DMS53 treated with DMSO at 0.1 percent for 48 hours (cell line): ENCODE measurements at regions not wholly inside any gene's neighbourhood (a gene's known extent, or its start where the extent isn't known, plus 50 kb on each side); places are given as distances from the start of the nearest gene placed in this dataset.

Experiments
- DNase-seq: peaks from one replicate; lab custom pipeline; 2025; ENCODE audit not compliant: unreplicated experiment; lab: John Stamatoyannopoulos, UW

DNA sequence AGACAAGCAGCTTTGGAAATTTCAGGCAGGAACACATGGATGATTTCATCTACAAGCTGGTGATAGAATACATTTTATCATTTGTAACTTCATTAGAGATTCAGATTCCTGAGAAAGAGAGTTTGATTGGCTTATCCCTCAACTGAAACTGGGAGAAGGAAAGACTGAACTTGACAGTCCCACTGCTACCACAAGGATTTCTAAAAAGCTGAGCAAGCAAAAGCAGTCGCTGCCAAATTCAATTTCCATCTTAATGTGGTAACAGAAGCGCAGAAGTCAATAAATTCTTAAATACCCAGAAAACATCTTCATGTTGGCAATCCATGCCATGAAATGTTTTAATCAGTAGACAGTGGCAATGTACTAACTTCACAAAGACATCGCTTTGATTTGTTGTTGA lies 172.1 kb upstream of the DACH1 start:
- no peak for DNase-seq

DNA sequence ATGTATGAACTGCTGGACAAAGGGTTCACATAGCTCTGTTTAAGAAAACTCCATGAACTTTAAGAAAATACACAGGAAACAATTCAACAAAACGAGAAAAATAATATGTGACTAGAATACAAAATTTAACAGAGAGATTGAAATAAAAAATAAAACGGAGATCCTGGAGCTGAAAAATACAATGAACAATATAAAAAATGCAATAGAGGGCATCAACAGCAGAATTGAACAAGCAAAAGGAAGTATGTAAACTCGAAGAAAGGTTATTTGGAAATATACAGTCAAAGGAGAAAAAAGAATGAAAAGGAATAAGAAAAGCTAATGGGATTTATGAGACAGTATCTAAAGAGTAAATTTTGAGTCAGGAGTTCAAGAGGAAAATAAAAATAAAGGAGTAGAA lies 163.0 kb upstream of the DACH1 start:
- DNase-seq = no peak

DNA sequence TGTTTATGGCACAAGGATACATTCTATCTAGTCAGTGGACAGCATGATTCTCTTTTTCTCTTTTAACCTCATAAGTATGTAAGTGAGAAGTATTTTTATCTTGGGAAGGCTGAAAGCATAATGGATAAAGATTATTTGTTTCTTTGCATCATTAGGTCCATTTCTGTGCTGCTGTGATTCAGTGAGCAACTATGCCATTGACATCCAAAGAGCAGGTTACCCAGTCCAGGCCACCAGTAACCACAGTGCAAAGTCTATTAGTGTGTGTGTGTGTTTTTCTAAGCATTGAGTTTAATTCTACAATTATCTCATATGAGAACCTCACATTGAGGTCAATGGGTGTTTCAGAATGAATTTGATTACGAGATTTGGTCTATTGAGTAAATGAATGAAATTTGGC lies 158.8 kb upstream of the DACH1 start:
- DNase-seq = no peak

DNA sequence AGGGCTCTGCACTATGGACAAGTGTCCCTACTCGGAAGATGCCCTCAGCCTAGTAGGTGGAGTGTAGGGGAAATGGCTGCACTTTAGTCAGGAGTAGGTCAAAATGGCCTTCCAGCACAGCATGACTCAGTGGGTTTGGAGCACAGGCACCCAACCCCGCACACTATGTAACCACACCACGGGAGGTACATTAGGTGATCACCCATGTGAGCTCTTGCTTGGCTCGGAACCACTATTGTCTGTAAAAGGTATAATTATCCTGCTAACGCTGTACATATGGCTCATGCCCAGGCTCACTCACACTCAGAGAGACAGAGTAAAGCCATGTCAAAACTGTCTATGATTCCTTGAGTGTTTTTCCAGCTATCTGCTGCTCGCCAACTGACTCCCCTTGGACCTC lies 156.9 kb upstream of the DACH1 start:
- DNase-seq = no peak

DNA sequence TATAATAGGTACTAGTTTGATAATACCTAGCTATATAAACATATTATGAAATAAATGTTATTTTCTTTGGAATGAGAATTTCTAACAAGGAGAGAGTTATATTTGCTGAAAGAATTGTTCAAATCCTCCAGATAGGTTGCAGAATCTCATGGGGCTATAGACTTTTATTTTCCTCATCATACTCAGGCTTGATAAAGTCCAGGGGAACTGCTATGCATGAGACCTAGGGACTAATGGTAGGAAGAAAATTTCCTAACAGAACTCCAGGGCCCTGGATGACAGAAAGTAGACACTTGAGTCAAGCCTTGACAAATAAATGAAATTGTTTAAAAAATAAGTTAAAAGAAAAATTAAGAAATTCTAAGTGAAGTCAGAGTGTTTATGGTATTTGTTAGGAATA lies 138.5 kb upstream of the DACH1 start:
- no peak for DNase-seq

DNA sequence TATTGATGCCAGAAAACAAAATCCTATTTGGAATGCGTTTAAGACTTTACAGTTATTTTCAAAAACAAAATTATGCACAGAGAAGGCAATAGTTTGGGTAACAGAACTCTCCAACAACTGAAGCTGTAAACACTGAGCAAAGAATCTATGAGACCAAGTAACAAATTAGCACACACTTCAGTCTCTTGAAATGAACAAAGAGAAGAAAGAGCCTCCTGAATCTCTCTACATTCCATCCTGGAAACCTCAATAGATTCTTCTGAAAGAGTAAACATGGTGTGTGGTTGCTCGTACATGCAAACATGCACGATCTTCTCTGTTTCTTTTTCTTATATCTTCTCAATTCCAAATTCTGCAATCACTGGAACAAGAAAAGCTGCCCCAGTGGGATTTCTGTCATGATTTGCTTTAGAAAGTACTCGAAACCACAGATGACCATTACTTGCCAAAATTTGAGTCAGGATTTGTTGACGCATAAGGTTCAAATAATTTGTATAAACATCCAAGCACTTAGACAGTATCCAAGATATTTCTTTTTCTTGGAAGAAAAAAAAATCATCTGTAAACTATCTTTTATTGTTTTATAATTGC lies 137.9 kb upstream of the DACH1 start:
- no peak for DNase-seq

DNA sequence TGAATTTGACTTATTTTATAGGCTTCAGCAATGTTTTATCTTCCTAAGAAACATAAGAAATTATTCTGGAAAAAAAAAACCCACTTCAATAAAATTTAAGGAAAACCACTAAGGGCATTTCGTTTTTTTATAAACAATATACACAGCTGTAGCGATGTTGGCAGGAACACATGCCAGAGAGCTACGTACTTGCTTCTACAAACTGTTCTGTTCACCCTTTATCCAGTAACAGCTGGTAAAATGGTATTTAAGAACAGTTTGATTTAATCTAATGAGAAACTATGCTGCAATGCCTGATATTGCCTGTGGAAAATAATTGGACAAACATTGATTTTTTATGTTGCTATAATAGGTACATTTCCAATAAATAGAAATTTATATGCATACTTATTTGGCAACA lies 137.2 kb upstream of the DACH1 start:
- DNase-seq = no peak

DNA sequence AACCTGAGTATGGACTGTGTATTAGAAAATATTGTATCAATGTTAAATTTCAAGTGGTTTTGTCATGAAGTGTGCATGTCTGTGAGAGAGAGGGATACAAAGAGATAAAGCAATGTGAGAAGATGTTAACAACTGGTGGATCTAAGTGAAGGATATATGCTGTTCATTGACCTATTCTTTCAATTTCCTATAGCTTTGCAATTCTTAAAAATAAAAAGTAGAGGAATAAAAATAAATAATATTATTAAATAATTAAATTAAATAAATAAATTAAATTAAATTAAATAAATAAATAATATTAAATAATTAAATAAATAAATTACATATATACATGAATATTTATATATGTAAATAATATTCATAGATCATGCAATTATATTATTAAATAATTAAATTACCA lies 131.2 kb upstream of the DACH1 start:
- DNase-seq = no peak

DNA sequence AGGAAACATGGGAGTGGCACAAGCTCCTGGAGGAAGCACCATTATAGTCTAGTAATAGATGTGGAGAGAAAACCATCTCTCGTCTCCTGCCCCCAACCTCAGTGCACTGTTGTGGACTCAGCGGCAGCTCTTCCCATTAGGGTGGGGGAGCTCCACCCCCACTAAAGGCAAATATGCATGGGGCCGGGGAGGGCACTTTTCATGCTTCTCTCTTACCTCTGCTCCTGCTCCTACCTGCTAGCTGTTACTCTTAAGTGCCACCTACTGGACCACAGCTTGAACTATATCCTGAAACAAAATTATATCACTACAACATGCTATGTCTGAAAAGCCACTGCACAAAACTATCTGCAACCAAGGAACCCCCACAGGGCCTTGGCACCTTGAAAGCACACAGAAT lies 112.6 kb upstream of the DACH1 start:
- DNase-seq = peak; percentile 0

DNA sequence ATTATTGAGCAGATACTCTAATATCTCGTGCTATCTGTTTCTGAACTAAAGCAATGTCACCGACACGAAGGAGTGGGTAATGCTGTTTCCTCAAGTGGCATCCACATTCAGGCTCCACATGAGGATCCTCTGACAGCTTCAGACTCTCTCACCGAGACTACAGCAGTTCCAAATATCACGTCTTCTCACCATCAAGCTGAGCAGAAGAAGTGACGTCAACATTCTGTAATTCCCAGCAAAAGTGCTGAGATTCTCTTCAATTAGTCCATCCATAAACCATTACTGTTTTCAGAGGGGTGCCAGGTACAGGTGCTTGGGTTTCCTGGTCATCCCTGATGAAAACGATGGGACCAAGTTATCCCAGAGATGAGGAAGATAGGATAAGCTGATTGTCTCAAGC lies 110.0 kb upstream of the DACH1 start:
- no peak for DNase-seq

DNA sequence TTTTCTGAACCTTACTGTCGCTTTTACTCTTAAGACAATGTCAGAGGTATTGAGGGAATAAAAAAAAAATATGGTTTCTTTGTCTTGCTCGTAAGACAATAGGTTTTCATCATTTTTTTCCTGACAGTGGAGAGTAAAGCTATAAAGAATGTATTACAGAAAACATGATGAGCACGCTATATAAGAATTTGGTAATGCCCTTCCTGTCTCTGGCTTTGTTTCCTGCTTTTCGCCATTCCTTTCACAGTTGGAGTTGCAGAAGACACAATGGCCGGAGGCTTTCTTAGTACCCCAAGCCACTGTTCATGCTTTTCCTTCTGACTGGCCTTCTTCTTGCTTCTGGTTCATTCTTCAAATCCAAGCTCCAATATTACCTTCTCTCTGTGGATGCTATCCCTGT lies 101.0 kb upstream of the DACH1 start:
- DNase-seq = no peak

DNA sequence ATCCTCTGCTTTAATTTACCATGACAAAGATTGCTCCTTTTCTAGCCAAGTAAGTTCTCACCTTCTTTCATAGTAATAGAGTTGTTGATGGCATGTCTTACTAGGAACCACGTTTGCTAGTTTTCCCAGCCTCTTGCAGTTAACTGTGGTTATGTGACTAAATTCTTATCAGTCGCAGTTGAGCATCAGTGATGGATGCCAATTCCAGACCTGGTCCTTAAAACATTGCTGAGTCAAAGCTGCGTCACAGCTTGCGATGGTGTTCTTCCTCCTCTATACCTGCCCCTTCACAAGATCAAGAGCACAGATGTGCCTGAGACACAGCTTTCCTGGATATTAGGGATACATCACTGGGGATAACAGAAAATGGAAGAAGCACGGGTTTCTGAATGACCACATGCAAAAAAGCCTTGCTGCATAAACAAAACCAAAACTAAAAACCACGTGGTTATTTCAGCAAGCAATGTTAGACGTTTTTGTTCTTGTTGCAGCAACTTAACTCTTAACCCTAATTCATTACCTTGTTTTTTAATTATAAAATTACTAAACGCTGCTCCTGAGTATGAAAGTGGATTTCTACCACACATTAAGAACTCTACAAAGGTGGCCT lies 97.6 kb upstream of the DACH1 start:
- DNase-seq = no peak

DNA sequence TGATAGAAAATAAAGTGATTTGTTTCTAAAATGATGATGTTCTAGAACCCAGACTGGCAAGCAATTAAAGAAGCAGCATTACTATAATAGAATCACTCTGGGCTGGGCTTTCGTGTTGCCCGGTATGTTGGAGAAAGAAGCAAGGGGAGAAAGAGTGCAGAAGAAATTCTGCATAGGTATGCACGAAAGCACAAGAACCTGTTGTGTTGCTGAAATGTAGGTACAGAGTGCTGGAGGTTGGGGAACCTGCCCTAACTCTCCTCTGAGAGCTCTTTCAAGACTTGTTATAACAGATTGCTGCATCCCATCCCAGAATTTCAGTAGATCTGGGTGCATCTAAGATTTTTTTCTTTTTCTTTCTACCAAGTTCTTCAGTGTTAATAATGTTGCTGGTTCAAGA lies 95.7 kb upstream of the DACH1 start:
- no peak for DNase-seq

DNA sequence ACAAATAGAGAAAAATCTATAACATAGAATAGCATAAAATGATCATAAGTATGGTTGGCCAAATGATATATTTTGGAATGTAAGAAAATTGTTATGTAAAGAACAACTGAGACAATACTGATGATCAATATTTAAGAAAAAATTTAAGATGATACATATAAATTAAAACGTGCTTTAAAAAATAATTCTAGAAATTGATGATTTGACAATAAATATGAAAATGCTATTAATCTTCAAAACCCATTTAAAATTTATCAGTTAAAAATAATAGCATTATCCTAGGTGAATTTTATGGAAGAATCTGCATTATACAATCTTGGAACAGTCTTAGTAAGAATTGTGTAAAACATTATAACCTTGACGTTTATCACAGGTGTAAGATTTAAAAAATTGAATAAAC lies 95.1 kb upstream of the DACH1 start:
- DNase-seq = no peak

DNA sequence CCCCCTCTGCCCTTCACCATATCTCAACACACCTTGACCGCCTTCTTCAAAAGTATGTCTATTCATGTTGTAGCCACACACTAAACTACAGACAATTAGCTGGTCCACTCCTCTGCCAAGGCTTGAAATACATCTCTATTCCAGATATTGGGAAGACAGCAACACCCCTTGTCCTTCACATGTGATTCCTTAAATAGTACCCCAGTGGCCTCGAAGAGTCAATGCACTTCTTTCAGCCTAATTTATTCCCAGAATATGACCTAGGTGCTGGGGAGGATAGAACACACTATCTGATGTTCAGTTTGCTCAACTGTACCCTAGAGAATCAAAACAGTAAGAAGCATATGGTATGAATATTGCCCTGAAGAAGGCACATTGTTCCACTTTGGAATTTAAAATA lies 82.4 kb upstream of the DACH1 start:
- no peak for DNase-seq

DNA sequence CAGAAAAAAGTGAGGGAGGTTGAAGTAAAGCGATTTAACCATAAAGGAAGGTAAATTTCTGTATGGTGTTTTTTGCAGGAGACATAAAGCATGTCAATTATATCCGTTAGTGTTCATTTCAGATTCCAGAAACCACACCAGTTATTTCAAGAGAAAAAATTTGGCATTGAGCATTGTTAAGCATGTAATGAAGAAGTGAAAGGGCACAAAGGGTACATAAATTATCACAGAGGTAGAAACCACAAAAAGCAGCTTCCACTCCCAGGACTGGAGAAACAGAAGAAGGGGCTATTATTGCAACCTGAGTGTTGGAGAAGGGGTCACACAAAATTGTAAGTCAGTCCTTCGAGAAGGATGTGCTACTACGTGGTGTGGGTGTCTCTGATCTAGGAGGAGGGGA lies 72.2 kb upstream of the DACH1 start:
- DNase-seq = no peak

DNA sequence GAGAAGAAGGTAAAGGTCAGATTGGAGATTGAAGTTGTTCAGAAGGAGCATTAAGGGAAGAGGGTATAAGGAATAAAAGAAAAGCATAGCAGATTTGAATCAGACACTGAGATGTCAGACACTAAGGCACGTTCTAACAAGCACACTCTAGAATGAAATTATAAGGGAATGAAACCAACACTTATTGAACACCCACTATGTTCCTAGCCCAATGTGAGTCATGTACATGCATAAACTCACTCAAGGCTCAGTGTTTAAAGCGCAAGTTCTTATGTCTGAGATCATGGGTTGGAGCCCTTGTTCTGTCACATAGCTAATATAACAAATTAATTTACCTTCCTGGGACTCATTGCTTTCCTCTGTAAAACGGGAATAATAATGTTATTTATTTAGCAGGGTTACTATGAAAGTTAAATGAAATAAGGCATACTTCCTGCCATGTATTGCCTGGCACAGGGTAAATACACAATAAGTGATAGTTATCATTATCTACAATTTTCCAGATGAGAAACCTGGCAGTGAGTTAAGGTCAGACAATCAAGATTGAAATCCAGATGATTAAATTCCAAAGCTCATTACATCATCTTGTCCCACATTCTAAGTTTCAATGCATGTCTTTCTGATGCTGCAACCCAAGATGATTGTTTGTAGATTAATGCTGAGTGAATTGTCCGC lies 68.3 kb upstream of the DACH1 start:
- no peak for DNase-seq

DNA sequence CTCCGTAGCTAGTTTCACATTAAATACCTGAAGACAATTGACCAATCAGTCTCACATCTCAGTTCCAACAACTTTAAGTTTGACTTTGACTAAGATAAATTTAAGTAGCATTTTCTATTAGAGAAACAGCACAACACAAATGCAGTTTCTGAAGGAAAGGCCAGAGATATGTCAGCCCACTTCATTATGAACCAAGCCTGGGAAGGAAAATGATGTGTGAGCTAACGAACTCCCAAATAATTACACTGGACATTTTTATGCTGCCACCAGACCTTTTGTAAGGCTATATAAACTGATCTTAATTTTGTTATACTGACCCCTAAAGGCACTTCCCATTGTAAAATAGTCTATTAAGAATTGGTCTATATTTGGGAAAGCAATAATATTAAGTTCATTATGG lies 57.9 kb upstream of the DACH1 start:
- DNase-seq = no peak

DNA sequence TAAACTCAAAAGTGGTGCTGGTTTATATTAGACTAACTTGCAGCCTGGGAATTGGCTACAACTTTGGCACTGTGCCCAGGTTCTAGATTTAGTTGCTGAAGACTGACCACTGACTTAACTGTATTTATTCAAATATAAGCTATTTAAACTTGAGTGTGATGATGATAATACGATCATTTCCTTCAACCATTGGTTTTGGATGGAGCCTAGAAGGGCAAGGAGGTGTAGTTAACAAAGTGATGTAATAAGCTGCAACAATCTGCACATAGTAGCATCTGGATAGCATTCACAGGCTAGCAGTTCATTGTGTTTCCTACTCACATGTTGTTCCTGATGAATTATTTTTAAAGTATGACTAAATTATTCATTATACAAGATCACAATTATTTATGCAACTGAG lies 55.2 kb upstream of the DACH1 start:
- DNase-seq = no peak
